NCI-H2196 (cell line): ENCODE measurements at regions not wholly inside any gene's neighbourhood (a gene's known extent, or its start where the extent isn't known, plus 50 kb on each side); places are given as distances from the start of the nearest gene placed in this dataset.
"Not testable (repeated sequence)": the region's sequence is repeated elsewhere in the genome, so short reads cannot be mapped to it uniquely, and the experiment has no call there.

Experiments used
- DNase-seq: peaks from one replicate; lab custom pipeline; 2025; ENCODE audit not compliant: unreplicated experiment; lab: John Stamatoyannopoulos, UW

DNA sequence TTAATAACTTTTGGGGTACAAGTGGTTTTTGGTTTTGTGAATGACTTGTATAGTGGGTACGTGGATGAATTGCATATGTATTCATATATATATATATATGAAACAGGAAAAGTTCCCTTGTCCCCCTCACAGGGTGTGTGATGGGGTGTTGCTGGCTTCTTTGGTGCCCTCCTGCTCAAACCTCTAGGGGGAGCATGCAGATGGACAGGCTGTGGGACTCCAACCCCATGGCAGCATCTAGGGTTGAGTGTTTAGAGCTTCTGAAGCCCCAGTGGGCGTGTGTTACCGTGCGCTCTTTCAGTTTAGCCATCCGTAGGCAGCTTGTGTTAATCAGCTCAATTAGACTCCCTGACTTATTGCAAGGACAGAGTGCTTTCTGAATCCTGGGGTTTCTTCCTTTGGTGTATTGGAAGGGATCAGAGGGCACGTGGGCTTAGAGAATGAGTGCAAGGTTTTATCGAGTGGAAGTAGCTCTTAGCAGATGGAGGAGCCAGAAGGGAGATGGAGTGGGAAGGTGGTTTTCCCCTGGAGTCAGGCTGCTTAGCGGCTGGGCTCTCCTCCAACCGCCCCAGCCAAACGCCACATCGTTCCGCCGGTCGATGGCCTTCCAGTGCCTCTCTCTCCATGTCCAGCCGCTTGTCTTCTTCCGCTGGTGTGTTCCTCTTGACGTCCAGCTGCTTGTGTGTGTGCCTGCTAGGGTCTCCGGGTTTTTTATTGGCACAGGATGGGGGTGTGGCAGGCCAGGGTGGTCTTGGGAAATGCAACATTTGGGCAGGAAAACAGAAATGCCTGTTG, 674.4 kb upstream of the LCORL start:
- DNase-seq = no peak

DNA sequence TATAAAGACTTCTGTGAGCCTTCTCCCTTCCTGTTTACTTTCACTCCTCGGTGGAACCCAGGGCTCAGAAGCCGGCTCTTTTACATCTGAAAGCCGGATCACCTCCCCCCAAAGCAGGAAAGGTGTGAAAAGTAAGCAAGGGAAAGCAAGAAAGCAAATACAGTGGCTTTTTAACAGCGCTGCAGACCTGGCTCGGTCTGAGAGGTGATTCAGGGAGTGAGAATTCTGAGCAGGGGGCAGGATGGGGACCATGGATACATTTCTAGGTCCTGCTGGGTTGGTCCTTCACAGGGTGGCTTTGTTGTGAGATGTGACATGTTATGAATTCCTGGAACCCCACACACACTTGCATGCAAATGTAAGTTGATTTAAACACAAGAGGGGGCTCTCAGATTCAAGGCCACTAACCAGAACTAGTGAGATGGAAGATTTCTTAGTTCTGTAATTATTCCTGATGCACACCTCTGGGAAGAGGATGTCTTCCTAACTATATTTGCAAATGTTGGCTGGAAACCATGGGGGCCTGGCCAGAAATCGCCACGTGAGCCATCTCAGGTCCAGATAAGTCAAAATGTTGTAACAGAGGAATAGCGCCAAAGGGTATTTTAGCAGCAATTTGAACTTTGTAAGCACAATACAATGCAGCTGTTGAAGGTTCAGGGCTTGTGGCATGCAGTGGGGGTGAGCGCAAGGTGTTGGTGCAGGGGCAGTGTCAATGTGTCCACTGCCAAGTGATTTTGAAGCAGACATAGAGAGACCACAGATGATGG, 670.1 kb upstream of the LCORL start:
- DNase-seq = no peak

DNA sequence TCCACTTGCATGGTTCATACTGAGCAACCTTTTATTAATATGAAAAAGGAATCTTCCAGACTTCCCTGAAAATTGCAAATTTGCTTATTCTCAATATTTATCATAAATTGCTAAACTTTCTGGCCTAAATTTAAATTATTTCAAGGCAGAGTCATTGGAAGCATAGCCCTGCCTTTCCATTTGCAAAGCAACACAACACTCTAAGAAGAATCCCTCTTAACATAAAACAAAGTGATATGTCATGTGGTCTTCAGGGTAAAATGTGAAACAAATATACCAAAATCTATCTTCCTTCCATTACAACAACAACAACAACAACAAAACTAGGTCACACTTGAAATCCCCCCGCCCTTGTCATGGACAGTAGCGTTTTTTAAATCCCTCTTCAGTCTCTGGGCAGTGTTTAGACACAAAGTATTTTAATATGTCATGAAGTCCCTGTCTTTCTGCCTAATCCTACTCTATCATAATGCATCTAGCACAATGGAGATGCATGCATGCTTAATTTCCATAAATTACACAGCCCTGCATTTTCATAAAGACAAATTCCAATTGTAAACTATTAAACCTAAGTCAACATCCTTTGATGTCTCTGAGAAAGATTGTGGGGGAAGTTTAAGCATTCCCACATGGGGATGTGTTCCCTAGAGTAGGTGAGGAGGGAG, 668.9 kb upstream of the LCORL start:
- DNase-seq = no peak

DNA sequence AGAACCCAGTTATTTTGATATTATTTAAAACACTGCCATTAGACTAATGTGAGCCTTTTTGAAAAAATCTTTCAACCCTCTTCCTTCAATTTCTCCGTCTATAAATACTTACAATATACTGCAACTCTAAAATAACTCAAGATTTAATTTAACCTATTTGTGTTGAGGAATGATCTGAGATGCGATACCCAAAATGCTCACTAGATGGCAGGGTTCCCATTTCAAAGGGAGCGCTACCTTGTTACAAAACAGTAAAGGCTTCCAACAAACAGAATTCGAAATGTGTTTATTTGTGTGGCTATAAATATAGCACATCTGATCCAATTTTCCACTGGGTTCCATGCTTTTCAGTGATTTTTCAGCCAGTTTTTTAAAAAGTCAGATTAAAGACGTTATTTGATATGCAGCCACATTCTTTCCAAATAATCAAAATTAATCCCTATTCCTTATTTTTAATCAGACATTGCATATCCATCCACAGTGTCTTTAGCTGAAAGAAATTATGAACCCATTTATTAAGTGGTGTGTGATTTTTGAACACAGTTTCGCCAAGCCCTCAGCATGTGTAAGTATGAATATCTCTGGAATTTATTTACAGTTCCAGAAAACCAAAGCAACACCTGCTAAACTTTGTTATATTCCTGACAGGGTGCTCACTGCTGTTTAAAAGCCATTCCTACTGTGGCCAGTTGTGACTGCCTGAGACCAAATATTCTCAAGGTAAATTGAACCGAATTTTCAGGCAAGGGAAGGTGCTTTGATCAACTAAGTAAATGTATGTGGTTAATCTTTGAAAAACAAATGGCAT, 668.0 kb upstream of the LCORL start:
- peak; percentile 44 for DNase-seq

DNA sequence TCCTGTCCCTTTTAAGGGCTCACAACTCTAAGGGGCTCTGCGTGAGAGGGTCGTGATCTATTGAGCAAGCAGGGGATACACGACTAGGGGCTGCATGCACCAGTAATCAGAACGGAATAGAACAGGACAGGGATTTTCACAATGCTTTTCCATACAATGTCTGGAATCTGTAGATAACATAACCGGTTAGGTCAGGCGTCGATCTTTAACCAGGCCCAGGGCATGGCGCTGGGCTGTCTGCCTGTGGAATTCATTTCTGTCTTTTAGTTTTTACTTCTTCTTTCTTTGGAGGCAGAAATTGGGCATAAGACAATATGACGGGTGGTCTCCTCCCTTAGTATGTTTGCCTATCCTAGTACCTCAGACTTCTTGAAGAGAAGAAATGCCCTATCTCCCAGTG, 666.8 kb upstream of the LCORL start:
- not testable (repeated sequence) for DNase-seq

DNA sequence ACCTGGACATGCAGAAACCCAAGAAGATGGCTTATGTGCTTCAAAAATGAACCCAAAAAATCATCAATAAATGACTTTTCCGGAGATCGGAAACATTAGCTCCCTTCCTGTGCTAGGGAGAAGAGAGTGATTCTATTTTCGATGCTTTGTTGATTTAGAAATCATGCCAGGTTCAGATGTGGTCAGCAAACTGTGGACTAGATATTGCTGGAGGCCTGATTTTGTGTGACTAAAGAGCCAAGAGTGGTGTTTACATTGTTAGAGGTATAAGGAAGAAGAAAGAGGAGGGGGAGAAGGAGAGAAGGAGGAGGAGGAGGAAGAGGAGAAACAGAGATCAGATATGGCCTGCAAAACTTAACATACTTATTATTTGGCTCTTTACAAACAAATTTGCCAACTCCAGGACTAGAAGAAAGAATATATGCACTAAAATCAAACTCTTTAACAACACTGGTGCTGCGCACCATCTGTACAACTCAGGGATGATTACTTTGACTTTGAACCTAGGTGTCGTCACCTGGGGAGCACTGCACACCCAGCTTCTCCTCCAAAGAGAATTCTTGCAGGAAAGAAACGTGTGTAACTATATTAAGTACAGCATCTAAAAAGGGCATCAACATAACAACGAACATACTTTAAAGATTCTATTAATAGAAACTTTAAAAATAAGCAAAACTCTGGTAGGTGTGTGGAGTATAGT, 664.9 kb upstream of the LCORL start:
- no peak for DNase-seq

DNA sequence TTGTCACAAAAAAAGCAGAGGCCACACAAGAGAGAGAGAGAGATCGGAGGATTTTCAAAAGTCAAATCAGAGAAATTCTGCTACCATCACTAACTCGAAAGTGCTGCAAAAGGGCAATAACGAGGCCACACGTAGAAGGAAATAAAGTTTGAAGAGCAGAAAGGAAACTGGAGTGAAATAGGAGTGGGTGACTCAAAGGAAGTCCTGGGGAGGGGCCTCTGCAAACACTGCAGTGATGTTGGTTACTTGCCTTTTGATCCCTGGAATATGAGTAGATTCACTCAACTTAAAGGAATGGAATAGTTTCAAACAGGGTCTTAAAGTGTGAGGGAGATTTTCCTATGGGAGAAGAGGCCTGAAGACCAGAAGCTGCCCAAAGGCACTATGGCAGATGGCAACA, 663.4 kb upstream of the LCORL start:
- no peak for DNase-seq

DNA sequence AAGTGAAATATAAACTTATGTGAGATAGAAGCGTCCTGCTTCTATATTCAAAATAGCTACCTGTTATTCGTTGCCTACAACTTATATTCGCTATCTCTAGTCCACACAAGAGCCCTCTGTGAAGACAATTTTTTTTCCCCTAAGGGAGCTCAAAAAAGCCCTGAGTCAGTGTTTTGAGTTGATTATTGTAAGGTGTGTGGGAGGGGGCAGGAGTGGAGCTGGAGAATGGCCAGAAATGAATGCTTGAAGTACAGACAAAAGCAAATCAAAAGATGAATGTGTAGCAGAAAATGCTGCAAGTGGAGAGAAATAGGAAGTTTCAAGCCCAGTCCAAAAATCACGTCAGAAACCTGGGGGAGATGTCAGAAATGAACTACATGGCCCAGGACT, 655.0 kb upstream of the LCORL start:
- no peak for DNase-seq

DNA sequence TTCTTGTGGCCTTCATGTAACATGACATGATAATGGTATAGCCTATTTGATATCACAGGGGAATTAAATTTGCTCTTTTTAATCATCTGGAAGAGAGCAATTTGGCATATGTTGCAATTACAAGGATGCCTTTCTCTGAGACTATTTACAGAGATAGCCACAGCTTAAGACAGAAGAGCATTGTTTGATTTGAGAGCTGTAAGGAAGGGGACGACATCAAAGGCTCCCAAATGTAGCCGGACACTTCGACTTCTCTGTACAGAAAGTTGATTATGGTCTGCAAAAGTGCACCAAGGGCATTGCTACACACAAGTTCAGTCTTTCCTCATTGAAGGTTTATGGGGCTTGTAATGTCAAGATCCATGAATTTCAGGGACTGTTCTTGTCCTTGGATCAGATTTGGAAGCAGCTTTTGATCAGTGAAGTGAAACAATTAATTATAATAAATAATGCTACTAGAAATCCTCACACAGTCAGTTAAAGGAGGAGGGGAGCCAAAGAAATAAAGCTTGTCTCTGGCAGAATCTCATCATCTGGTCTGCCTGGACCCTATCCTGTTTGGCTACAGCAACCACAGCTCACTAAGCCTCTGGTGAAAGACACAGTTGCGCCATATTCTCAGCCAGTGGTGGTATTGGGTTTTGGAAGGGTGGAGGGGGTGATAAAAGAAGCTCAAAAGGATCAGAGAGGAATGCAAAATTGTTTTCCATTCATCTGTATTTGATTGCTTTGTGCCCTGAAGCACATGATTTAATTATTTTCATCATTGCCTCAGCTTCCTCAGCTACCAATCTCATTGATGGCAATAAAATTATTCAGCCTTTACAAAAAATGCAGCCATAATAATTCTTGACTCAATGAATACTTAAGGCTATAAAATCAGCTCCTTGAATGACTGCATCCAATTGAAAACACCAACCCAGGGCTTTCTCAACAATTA, 654.3 kb upstream of the LCORL start:
- DNase-seq = no peak

DNA sequence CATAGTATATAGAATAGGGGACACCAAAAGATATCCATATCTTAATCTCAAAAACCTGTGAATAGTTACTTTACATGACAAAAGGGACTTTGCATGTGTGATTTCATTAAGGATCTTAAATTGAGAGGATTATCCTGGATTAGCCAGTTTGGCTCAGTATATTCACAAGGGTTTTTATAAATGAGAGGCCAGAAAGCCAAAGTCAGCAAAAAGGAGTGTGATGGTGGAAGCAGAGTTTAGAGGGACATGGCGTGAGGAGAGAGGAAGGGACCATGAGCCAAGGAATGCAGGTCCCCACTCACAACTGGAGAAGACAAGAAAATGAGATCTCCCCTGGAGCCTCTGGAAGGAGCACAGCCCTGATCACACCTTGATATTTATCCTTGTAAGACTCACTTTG, 648.5 kb upstream of the LCORL start:
- DNase-seq = no peak

DNA sequence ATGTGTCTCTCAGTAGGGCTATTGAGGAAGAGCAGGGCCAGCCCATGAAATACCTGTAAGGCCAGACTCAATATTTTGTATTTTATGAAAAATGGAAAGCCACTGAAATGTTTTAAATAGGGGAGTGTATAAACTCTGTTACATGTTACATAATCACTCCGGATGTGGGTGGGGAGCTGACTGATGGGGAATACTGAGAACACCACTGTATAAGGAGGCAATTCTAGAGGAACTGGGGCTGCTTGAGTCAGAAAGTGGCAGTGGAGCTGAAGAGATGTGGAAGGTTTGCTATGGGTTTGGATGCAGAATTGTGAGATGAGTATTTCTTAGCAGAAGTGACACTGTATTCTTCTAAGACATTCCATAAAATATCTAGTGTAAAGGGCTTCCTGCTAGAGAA, 647.8 kb upstream of the LCORL start:
- no peak for DNase-seq

DNA sequence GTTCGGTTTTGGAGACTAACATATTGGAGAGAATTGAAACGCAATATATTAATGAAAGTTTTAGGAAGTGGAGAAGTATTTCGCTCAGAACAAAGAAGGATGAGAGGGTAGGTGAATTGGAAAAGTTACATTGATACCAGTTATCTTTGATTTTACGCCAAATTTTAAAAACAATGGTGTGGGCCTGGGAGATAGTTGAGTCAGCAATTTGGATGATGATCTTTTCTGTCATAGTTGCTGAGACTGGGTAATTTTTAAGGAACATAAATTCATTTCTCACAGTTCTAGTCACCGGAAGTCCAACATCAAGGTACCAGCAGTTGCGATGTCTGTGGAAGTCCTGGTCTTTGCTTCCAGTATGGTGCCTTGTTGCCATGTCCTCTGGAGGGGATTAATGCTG, 644.8 kb upstream of the LCORL start:
- no peak for DNase-seq

DNA sequence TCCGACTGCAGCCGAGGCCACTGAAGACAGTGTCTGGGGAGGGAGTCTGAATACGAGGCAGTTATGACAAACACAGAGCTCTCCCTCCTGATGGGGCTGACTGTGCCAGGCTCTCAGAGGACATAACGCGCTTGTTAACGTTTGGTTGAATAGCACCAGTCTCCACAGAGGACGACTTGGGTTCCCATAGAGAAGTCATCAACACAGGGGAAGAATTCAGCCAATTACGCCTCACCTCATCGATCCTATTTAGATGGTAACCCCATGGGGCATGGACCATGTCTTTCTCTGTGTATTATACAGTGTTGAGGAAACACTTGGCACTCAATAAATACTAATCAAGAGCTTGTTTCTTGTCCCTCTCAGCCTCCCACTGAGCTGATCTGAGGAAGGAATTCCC, 642.6 kb upstream of the LCORL start:
- no peak for DNase-seq

DNA sequence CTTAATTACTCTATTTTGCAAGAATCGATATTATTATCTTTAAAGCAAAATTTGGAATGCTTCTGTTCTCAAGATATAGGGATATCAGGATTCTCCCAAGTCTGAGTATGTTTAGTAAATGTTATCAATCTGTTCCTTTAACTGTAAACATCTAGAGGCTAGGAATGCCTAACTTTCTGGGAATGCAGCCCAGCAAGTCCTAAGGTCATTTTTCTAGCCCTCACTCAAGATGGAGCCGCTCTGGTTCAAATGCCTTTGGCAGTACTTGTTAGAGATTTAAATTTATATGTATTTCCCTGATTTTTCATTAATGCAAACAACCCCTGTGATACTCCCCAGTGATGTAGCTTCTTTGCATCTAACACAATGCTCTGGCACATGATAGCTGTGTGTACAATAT, 623.8 kb upstream of the LCORL start:
- DNase-seq = no peak

DNA sequence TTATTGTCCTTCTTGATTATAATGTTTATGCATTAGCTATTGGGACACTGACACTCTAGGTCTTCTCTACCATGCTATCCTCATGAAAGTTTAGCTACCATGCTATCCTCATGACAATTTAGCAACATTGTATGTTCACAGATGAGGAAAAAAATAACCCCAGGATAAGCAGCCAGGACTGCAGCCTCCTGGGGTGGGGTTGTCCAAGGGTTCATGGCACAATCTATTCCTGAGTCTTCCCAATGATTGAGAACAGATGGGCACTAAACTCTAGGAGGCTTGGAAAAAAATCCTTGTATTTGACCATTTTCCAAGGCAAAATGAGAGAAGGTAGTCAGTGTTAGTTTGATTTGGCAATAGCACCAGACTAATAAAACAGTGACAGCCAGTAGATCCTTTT, 619.8 kb upstream of the LCORL start:
- no peak for DNase-seq

DNA sequence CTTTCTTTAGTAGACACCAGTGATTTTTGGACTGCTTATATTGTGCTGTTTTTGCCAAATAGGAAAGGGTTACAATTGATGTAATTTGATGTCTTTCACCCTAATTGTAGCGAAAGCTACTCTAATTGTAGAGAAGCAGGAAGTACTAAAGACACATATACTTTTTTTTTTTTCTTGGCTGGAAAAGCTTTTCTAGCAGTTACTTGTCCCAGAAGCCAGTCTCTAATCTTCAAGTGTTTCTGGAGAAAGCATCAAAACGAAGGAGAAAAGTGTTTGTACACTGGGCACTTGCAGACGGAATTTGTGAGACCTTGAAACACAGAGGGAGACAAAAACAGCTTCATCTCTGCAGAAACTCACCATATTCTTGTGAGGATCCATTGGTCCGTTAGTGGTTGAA, 616.5 kb upstream of the LCORL start:
- no peak for DNase-seq

DNA sequence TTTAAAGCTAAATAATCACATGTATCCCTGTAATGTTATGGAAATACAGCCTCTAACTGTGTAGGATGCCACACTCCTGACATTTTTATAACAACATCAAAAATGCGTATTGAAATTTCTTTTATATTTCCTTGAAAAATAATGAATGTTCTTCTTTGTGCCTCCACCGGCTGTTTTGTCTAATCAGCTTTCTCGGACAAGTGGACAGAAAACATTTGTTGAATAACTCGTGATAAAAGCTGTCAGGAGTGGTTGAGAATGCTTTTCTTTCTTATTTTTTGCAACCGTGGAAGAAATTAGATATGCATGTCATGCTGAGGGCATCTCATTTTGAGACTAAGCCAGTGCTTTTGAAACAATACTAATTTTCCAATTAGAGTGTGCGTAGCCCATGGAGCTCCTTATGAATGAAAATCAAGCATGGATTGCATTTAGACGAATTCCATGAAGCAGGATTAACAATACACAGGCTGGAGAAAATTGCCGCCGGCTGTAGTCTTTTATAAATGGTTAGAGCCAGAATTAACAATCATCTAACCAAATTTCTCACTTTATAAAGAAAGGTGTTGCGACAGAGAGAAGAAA, 614.5 kb upstream of the LCORL start:
- DNase-seq = no peak

DNA sequence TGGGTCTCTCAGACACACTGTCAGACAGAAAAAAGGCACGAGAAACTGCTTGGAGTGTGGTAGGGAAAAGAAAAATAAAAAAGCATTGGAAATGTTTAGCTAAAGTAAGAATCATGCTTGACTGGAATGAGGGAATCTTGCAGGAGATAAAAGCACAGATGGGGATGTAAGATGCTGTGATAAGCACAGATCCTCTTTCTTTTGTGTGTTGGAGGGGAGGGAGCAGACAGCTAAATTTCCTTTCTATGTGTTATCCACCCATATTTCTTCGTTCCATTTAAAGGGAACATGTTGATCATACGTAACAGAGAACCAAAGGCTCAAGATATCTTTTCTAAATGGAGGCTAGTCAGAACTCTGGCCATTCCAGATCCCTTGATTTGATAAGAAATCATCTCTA, 614.0 kb upstream of the LCORL start:
- no peak for DNase-seq

DNA sequence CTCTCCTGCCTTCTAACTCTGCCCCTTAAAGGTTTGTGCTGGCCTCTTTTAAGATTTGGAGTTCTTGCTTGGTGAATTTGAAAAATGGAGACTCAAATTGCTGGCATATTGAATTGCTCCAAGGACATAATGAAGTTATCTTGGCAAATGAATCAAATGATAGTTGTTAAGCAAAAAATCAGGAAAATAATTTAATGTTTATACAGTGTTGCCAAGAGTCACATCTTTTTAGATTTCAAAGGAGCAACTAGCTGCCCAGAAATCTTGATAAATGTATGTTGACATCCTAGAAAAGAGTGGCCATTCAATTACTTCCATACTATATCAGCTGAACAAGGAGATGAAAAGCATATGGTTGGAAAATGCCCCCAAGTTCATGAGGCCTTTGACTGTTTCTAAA, 610.0 kb upstream of the LCORL start:
- DNase-seq = no peak
